ENCODE measurements at regions not wholly inside any gene's neighbourhood (a gene's known extent, or its start where the extent isn't known, plus 50 kb on each side); places are given as distances from the start of the nearest gene placed in this dataset.
"Not testable (repeated sequence)": the region's sequence is repeated elsewhere in the genome, so short reads cannot be mapped to it uniquely, and the experiment has no call there.

GRCh38 chr7:9608560-9608959, 1175.2 kb downstream of the NXPH1 start:
- DNase-seq (ENCODE audit: low read depth in 1 of 2, low spot score in 1 of 2): no peak
- no peaks in the 10 kb centered on the region for H3K4me1 ChIP-seq (ENCODE audit: low read depth)
- H3K27ac ChIP-seq: no peak overlapping the region
- H3K9me3 ChIP-seq (ENCODE audit: low read depth): no peaks in the 10 kb centered on the region
- no peak for TF ChIP-seq CTCF (IDR thresholded peaks at IDR 0.05; ENCODE audit: low read depth, low read length)
- H3K36me3 ChIP-seq: no peaks in the 10 kb centered on the region
- no peaks in the 10 kb centered on the region for H3K27me3 ChIP-seq
- no peak overlapping the region for H3K4me3 ChIP-seq

- H3K4me1 ChIP-seq (ENCODE audit: low read depth); H3K36me3 ChIP-seq; H3K4me3 ChIP-seq; H3K9me3 ChIP-seq (ENCODE audit: low read depth); DNase-seq (ENCODE audit: low read depth in 1 of 2, low spot score in 1 of 2); H3K27me3 ChIP-seq; H3K27ac ChIP-seq: not testable (repeated sequence)
These were observed 1187.5 kb downstream of the NXPH1 start for GRCh38 chr7:9620899-9621298.

GRCh38 chr7:9621306-9621902, 1188.0 kb downstream of the NXPH1 start:
- not testable (repeated sequence) for H3K4me1 ChIP-seq (ENCODE audit: low read depth); H3K36me3 ChIP-seq; DNase-seq (ENCODE audit: low read depth in 1 of 2, low spot score in 1 of 2); H3K9me3 ChIP-seq (ENCODE audit: low read depth); H3K27me3 ChIP-seq; H3K27ac ChIP-seq; H3K4me3 ChIP-seq

GRCh38 chr7:9621927-9622326, 1188.5 kb downstream of the NXPH1 start:
- no peaks in the 10 kb centered on the region for H3K36me3 ChIP-seq
- H3K4me1 ChIP-seq (ENCODE audit: low read depth): peaks cover 2% of the 10 kb centered on the region
- DNase-seq (ENCODE audit: low read depth in 1 of 2, low spot score in 1 of 2): no peak
- H3K4me3 ChIP-seq: no peak overlapping the region
- no peak for TF ChIP-seq CTCF (IDR thresholded peaks at IDR 0.05; ENCODE audit: low read depth, low read length)
- no peaks in the 10 kb centered on the region for H3K27me3 ChIP-seq
- no peak overlapping the region for H3K27ac ChIP-seq
- no peaks in the 10 kb centered on the region for H3K9me3 ChIP-seq (ENCODE audit: low read depth)

GRCh38 chr7:9625953-9626352, 1192.5 kb downstream of the NXPH1 start:
- H3K4me1 ChIP-seq (ENCODE audit: low read depth): peaks cover 4% of the 10 kb centered on the region
- H3K9me3 ChIP-seq (ENCODE audit: low read depth): no peaks in the 10 kb centered on the region
- H3K4me3 ChIP-seq: no peak overlapping the region
- no peaks in the 10 kb centered on the region for H3K36me3 ChIP-seq
- H3K27ac ChIP-seq: no peak overlapping the region
- no peak for DNase-seq (ENCODE audit: low read depth in 1 of 2, low spot score in 1 of 2)
- TF ChIP-seq CTCF (IDR thresholded peaks at IDR 0.05; ENCODE audit: low read depth, low read length): no peak
- no peaks in the 10 kb centered on the region for H3K27me3 ChIP-seq

- no peak overlapping the region for H3K27ac ChIP-seq
- no peaks in the 10 kb centered on the region for H3K9me3 ChIP-seq (ENCODE audit: low read depth)
- no peak for TF ChIP-seq CTCF (IDR thresholded peaks at IDR 0.05; ENCODE audit: low read depth, low read length)
- H3K36me3 ChIP-seq: no peaks in the 10 kb centered on the region
- DNase-seq (ENCODE audit: low read depth in 1 of 2, low spot score in 1 of 2): no peak
- H3K4me3 ChIP-seq: no peak overlapping the region
- no peaks in the 10 kb centered on the region for H3K4me1 ChIP-seq (ENCODE audit: low read depth)
- H3K27me3 ChIP-seq: no peaks in the 10 kb centered on the region
These were observed 1212.3 kb downstream of the NXPH1 start for GRCh38 chr7:9645756-9646155.

- Histone ChIP-seq H3K36me3 (no peaks in the 10 kb centered on the region), H3K27ac (no peak overlapping the region), H3K9me3 (ENCODE audit: low read depth) (no peaks in the 10 kb centered on the region), H3K4me1 (ENCODE audit: low read depth) (no peaks in the 10 kb centered on the region), H3K27me3 (no peaks in the 10 kb centered on the region), H3K4me3 (no peak overlapping the region)
- DNase-seq (ENCODE audit: low read depth in 1 of 2, low spot score in 1 of 2): no peak
- no peak for TF ChIP-seq CTCF (IDR thresholded peaks at IDR 0.05; ENCODE audit: low read depth, low read length)
These were observed 1223.8 kb downstream of the NXPH1 start for GRCh38 chr7:9657257-9657656.

Measured in cardiac muscle cell (in vitro differentiated cells and primary cell).